ENCODE measurements at regions not wholly inside any gene's neighbourhood (a gene's known extent, or its start where the extent isn't known, plus 50 kb on each side); places are given as distances from the start of the nearest gene placed in this dataset.
"Not testable (repeated sequence)": the region's sequence is repeated elsewhere in the genome, so short reads cannot be mapped to it uniquely, and the experiment has no call there.

- DNase-seq (ENCODE audit: low read depth in 2 of 2, low spot score in 1 of 2): no peak
Observed at GRCh38 chr5:105677291-105677690, 1993.4 kb downstream of the EFNA5 start.

- DNase-seq (ENCODE audit: low read depth in 2 of 2, low spot score in 1 of 2): no peak
Observed at GRCh38 chr5:105670596-105670995, 2000.1 kb downstream of the EFNA5 start.

- no peak for DNase-seq (ENCODE audit: low read depth in 2 of 2, low spot score in 1 of 2)
Observed at GRCh38 chr5:105663671-105664070, 2007.1 kb downstream of the EFNA5 start.

GRCh38 chr5:105659396-105659795, 2011.3 kb downstream of the EFNA5 start:
- no peak for DNase-seq (ENCODE audit: low read depth in 2 of 2, low spot score in 1 of 2)

- DNase-seq (ENCODE audit: low read depth in 2 of 2, low spot score in 1 of 2): no peak
Observed at GRCh38 chr5:105640328-105640727, 2030.4 kb downstream of the EFNA5 start.

- DNase-seq (ENCODE audit: low read depth in 2 of 2, low spot score in 1 of 2): no peak
Observed at GRCh38 chr5:105639511-105639910, 2031.2 kb downstream of the EFNA5 start.

GRCh38 chr5:105639068-105639467, 2031.7 kb downstream of the EFNA5 start:
- no peak for DNase-seq (ENCODE audit: low read depth in 2 of 2, low spot score in 1 of 2)

- DNase-seq (ENCODE audit: low read depth in 2 of 2, low spot score in 1 of 2): no peak
Observed at GRCh38 chr5:105638437-105638836, 2032.3 kb downstream of the EFNA5 start.

GRCh38 chr5:105632043-105632442, 2038.7 kb downstream of the EFNA5 start:
- no peak for DNase-seq (ENCODE audit: low read depth in 2 of 2, low spot score in 1 of 2)

- no peak for DNase-seq (ENCODE audit: low read depth in 2 of 2, low spot score in 1 of 2)
Observed at GRCh38 chr5:105630803-105631202, 2039.9 kb downstream of the EFNA5 start.

GRCh38 chr5:105619725-105620124, 2051.0 kb downstream of the EFNA5 start:
- DNase-seq (ENCODE audit: low read depth in 2 of 2, low spot score in 1 of 2): no peak

GRCh38 chr5:105617436-105618215, 2053.1 kb downstream of the EFNA5 start:
- DNase-seq (ENCODE audit: low read depth in 2 of 2, low spot score in 1 of 2): no peak

- no peak for DNase-seq (ENCODE audit: low read depth in 2 of 2, low spot score in 1 of 2)
Observed at GRCh38 chr5:105616599-105616998, 2054.0 kb upstream of the NUDT12 start.

GRCh38 chr5:105602406-105602805, 2039.8 kb upstream of the NUDT12 start:
- not testable (repeated sequence) for DNase-seq (ENCODE audit: low read depth in 2 of 2, low spot score in 1 of 2)

GRCh38 chr5:105593011-105593760, 2030.6 kb upstream of the NUDT12 start:
- DNase-seq (ENCODE audit: low read depth in 2 of 2, low spot score in 1 of 2): no peak

- no peak for DNase-seq (ENCODE audit: low read depth in 2 of 2, low spot score in 1 of 2)
Observed at GRCh38 chr5:105587963-105588662, 2025.5 kb upstream of the NUDT12 start.

- no peak for DNase-seq (ENCODE audit: low read depth in 2 of 2, low spot score in 1 of 2)
Observed at GRCh38 chr5:105581988-105582690, 2019.5 kb upstream of the NUDT12 start.

- DNase-seq (ENCODE audit: low read depth in 2 of 2, low spot score in 1 of 2): no peak
Observed at GRCh38 chr5:105573575-105573974, 2011.0 kb upstream of the NUDT12 start.

GRCh38 chr5:105565531-105565930, 2002.9 kb upstream of the NUDT12 start:
- no peak for DNase-seq (ENCODE audit: low read depth in 2 of 2, low spot score in 1 of 2)

- DNase-seq (ENCODE audit: low read depth in 2 of 2, low spot score in 1 of 2): no peak
Observed at GRCh38 chr5:105563842-105564241, 2001.3 kb upstream of the NUDT12 start.

- no peak for DNase-seq (ENCODE audit: low read depth in 2 of 2, low spot score in 1 of 2)
Observed at GRCh38 chr5:105554568-105555169, 1992.1 kb upstream of the NUDT12 start.

All from stimulated activated CD8-positive, alpha-beta memory T cell treated with anti-CD3 and anti-CD28 coated beads, Interleukin-4, amount 100 ng/mL, for 4 hours (primary cell).